H54 (cell line): ENCODE measurements at regions not wholly inside any gene's neighbourhood (a gene's known extent, or its start where the extent isn't known, plus 50 kb on each side); places are given as distances from the start of the nearest gene placed in this dataset.

Source experiments
- DNase-seq: peaks from one replicate; pipeline ENCODE4 v3.0.0; 2011; ENCODE audit warnings: low spot score, mixed read lengths; ENCODE audit not compliant: insufficient read length
- FAIRE-seq: peaks from 3 replicates; lab custom pipeline; 2011; peaks lifted over from hg19 to GRCh38; lab: Jason Lieb, UNC
- POLR2A ChIP-seq: IDR thresholded peaks from 2 replicates; pipeline ENCODE4 v1.6.1; 2011; ENCODE audit warnings: low read depth, mild to moderate bottlenecking, low read length

GRCh38 chr18:42264497-42264896 is 309.5 kb downstream of the PIK3C3 start:
- no peak for DNase-seq
- no peak for FAIRE-seq
- TF ChIP-seq POLR2A: no peak

GRCh38 chr18:42268186-42268725 is 313.2 kb downstream of the PIK3C3 start:
- no peak for FAIRE-seq
- TF ChIP-seq POLR2A: no peak
- no peak for DNase-seq

- DNase-seq (no peak), FAIRE-seq (no peak)
- no peak for TF ChIP-seq POLR2A
Observed at GRCh38 chr18:42268798-42269197, 313.8 kb downstream of the PIK3C3 start.

GRCh38 chr18:42271647-42272414 is 316.8 kb downstream of the PIK3C3 start:
- no peak for TF ChIP-seq POLR2A
- DNase-seq (no peak), FAIRE-seq (no peak)

- FAIRE-seq (no peak), DNase-seq (no peak)
Observed at GRCh38 chr18:42274488-42275137, 319.6 kb downstream of the PIK3C3 start.

GRCh38 chr18:42275138-42275535 is 320.1 kb downstream of the PIK3C3 start:
- FAIRE-seq: no peak
- no peak for TF ChIP-seq POLR2A
- DNase-seq: no peak

More at GRCh38 chr18:42274488-42275137, 319.6 kb downstream of the PIK3C3 start:
- TF ChIP-seq POLR2A: no peak

- TF ChIP-seq POLR2A: no peak
- FAIRE-seq (no peak), DNase-seq (no peak)
Observed at GRCh38 chr18:42275949-42276730, 321.1 kb downstream of the PIK3C3 start.

GRCh38 chr18:42281124-42281523 is 326.1 kb downstream of the PIK3C3 start:
- FAIRE-seq (no peak), DNase-seq (no peak)
- no peak for TF ChIP-seq POLR2A

GRCh38 chr18:42281851-42282250 is 326.8 kb downstream of the PIK3C3 start:
- no peak for FAIRE-seq
- DNase-seq: no peak

GRCh38 chr18:42287047-42287446 is 332.0 kb downstream of the PIK3C3 start:
- FAIRE-seq (no peak), DNase-seq (no peak)
- TF ChIP-seq POLR2A: no peak

More at GRCh38 chr18:42281851-42282250, 326.8 kb downstream of the PIK3C3 start:
- TF ChIP-seq POLR2A: no peak

GRCh38 chr18:42288129-42288528 is 333.1 kb downstream of the PIK3C3 start:
- DNase-seq: no peak
- FAIRE-seq: no peak
- no peak for TF ChIP-seq POLR2A

GRCh38 chr18:42289526-42289925 is 334.5 kb downstream of the PIK3C3 start:
- no peak for FAIRE-seq
- no peak for DNase-seq
- TF ChIP-seq POLR2A: no peak

GRCh38 chr18:42290318-42291307 is 335.6 kb downstream of the PIK3C3 start:
- FAIRE-seq (no peak), DNase-seq (no peak)
- TF ChIP-seq POLR2A: no peak

- FAIRE-seq (no peak), DNase-seq (no peak)
- TF ChIP-seq POLR2A: no peak
Observed at GRCh38 chr18:42292654-42293053, 337.6 kb downstream of the PIK3C3 start.
